Epithelial cell of esophagus (primary cell): ENCODE measurements at regions not wholly inside any gene's neighbourhood (a gene's known extent, or its start where the extent isn't known, plus 50 kb on each side); places are given as distances from the start of the nearest gene placed in this dataset.

Experiments
- DNase-seq: peaks from one replicate; pipeline ENCODE4 v3.0.0; 2010; ENCODE audit warnings: low read depth
- H3K4me3 ChIP-seq: 2 replicates; pipeline ENCODE4 v1.5.1; 2011; ENCODE audit warnings: mild to moderate bottlenecking, low read length, control low read depth
- CTCF ChIP-seq: IDR thresholded peaks from 2 replicates; pipeline ENCODE4 v1.5.1; 2011; ENCODE audit warnings: low read depth, mild to moderate bottlenecking, low read length, control low read depth, inconsistent platforms; ENCODE audit not compliant: insufficient read depth; ENCODE audit errors: missing control alignments

GRCh38 chr2:57711991-57712390 is 334.6 kb upstream of the VRK2 start:
- no peak for TF ChIP-seq CTCF
- no peak for DNase-seq
- no peak overlapping the region for H3K4me3 ChIP-seq

- peak; percentile 56 for DNase-seq
- peak overlapping the region; percentile 25 for H3K4me3 ChIP-seq
- TF ChIP-seq CTCF: peak; percentile 88
Observed at GRCh38 chr2:57720728-57721627, 325.6 kb upstream of the VRK2 start.

DNA sequence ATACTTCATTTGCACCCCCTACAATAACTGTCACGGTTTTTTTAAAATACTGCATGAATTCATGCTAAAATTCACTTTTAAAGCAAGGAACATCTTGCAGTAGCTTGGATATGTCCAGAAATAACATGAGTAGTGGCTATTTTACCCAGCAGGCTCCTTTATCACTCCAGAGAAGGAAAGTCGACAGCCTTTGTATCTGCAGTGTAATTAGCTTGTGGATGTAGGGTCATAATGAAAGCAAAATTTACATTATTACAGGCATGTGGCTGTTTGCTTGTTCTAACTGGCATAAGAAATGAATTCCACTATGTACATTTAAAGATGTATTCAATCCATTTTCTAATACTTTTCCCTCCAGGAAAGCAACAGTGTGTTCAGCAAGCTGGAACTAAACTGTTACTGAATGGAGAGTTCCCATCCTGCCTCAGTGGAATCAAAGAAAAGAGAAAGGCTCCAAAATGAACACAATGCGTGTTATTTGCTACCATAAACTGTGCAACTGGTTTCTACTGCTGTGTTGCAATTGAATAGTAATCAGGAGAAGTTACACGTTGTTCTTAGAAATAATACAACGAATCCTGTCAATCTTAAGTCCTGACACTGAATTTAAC is 321.2 kb upstream of the VRK2 start:
- DNase-seq: no peak
- no peak for TF ChIP-seq CTCF
- H3K4me3 ChIP-seq: no peak overlapping the region

DNA sequence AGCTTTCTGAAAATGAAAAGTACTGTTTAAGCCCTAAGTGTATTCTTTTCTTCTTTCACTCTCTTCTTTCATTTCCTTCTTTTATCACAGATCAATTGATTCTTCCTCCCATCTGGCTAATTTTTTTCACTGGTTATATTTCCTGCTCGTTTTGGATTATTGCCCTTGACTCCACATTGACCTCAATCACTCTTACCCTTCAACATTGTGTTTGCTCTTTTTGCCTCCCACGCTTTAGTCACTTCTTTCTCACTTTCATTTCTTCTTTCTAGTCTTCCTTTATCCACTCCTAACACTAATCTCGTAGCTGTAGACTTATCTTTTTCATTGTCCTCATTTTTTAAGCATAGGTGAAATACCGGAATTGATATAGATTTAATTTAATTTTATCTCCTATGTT is 320.3 kb upstream of the VRK2 start:
- no peak for TF ChIP-seq CTCF
- no peak overlapping the region for H3K4me3 ChIP-seq
- no peak for DNase-seq

DNA sequence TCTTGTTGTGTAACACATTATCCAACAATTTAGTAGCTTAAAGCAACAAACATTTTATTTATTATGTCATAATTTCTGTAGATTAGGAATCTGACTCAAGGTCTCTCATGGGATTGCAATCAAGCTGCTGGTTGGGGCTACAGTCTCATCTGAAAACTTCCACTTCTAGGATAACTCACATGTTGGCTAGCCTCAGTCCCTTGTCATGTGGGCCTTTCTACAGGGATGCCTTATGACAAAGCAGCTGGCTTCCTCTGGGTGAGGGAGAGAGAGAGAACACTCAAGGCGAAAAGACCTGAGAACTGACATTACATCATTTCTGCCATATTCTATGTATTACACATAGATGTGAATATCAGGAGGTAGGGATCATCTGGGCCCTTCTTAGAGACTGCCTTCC is 317.9 kb upstream of the VRK2 start:
- no peak for DNase-seq
- H3K4me3 ChIP-seq: no peak overlapping the region
- no peak for TF ChIP-seq CTCF

DNA sequence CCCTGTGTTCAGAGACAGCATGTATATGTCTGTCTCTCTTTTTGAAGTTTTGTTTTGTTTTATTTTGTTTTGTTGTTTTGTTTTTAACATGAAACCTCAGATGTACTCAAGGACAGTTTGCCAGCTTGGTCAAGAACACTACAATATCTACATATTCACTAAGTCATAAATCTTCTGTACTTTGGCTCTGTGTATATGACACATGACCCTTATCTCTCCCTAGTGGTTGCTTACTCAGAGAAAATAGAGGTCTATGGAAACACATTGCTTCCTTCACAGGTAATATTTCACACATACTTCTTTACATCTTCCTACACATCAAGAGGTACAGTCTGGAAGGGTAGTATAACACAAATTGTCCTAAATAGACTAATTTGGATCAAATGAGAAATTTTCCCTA is 312.6 kb upstream of the VRK2 start:
- no peak for TF ChIP-seq CTCF
- H3K4me3 ChIP-seq: no peak overlapping the region
- DNase-seq: no peak

DNA sequence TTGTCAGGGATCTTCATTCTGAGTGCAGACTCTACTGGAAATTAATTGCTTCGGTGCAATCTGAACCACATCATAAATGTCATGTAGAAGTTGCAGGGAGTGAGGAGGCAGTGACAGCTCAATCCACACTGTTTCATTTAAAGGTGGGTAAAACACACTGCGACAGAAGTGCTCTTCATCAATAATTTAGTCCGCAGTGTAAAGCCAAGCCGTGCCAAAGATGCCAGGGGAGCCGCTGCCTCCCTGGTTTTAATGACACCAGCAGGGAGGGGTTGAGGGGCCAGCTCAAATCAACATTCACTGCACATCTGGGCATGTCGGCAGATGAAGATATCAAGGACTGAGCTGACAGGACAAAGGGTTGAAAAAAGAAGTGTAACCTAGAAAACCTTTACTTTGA is 305.7 kb upstream of the VRK2 start:
- no peak for DNase-seq
- no peak overlapping the region for H3K4me3 ChIP-seq
- no peak for TF ChIP-seq CTCF
